ENCODE measurements at regions not wholly inside any gene's neighbourhood (a gene's known extent, or its start where the extent isn't known, plus 50 kb on each side); places are given as distances from the start of the nearest gene placed in this dataset.

DNA sequence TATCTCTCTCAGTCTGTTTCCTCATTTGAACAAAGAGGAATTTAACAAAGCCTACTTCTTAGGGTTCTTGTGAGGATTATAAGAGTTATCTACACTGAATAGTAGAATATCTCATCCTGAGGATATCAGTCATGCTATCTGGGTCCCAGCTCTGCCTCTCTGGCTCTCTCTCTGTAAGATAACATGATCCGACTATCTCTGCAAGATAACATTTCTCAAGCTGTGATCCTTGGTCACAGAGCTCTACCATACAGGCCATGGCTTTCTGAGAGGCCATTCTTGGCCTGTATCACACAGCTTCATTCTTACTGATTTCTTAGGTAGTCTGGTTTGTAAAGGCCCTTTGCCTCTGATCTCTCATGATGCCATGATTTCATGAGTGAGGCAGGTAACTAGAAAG is 71.0 kb upstream of the TRABD2B start:
- TF ChIP-seq, protein P1, sequence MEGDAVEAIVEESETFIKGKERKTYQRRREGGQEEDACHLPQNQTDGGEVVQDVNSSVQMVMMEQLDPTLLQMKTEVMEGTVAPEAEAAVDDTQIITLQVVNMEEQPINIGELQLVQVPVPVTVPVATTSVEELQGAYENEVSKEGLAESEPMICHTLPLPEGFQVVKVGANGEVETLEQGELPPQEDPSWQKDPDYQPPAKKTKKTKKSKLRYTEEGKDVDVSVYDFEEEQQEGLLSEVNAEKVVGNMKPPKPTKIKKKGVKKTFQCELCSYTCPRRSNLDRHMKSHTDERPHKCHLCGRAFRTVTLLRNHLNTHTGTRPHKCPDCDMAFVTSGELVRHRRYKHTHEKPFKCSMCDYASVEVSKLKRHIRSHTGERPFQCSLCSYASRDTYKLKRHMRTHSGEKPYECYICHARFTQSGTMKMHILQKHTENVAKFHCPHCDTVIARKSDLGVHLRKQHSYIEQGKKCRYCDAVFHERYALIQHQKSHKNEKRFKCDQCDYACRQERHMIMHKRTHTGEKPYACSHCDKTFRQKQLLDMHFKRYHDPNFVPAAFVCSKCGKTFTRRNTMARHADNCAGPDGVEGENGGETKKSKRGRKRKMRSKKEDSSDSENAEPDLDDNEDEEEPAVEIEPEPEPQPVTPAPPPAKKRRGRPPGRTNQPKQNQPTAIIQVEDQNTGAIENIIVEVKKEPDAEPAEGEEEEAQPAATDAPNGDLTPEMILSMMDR (IDR thresholded peaks at IDR 0.05 in 8 of 11, conservative IDR thresholded peaks at IDR 0.05 in 3 of 11): no peak
- TF ChIP-seq POLR2A (IDR thresholded peaks at IDR 0.05) (no peak), POLR2AphosphoS5 (IDR thresholded peaks at IDR 0.05) (no peak)
